Right ventricle myocardium inferior (tissue), 1 donor: ENCODE measurements at regions not wholly inside any gene's neighbourhood (a gene's known extent, or its start where the extent isn't known, plus 50 kb on each side); places are given as distances from the start of the nearest gene placed in this dataset.

Experiments
- ATAC-seq: fragments of 200-7000 bp; cut with Tn5 transposase; one replicate; pipeline ENCODE4 v1.9.1; 2020; ENCODE audit warnings: mild to moderate bottlenecking, moderate library complexity
- DNase-seq: peaks from one replicate; pipeline ENCODE4 v3.0.0; 2021; ENCODE audit errors: missing footprints
- intact Hi-C: fragments of 100-400 bp; cut with DNase I; formaldehyde crosslinking; loops from one replicate; pipeline ENCODE4 v1.11.0; 2022
- donor health status: DM: no; HTN: yes; CAD: no; lungs with severe emphysema.

DNA sequence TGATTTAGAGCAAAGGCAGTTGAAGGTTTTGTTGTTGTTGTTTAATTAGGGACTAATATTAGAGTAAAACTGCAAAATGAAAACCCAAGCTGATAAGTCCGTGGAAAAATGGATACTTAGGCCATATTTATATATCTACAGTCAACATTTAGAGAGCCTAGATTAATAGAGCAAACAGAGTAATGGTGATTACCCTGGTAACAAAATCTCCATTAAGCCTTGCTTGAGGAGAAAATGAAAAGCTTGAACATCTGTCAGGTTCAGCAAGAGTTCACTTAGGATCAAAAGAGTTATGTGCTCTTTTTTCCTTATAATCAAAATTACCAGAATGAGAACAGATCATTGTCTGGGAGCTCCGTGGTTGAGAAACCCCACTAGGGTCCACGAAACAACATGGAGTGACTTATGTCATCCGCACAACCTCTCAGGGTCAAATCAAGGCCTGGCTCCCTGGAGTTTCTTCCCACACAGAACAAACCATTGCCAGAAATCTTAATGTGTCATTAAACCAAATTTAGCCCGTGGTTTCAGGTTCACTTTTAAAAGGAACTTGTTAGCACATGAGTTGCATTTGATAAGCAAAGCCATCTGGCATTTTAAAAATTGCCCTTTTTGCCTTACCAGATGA lies 381.2 kb downstream of the GABRB3 start:
- ATAC-seq: no peak
- intact Hi-C loops: no loop called here

GRCh38 chr15:26382444-26383072 lies 390.3 kb downstream of the GABRB3 start:
- intact Hi-C loops: no loop called here
- ATAC-seq: no peak
- no peak for DNase-seq

More for the DNA sequence above, 381.2 kb downstream of the GABRB3 start:
- no peak for DNase-seq

DNA sequence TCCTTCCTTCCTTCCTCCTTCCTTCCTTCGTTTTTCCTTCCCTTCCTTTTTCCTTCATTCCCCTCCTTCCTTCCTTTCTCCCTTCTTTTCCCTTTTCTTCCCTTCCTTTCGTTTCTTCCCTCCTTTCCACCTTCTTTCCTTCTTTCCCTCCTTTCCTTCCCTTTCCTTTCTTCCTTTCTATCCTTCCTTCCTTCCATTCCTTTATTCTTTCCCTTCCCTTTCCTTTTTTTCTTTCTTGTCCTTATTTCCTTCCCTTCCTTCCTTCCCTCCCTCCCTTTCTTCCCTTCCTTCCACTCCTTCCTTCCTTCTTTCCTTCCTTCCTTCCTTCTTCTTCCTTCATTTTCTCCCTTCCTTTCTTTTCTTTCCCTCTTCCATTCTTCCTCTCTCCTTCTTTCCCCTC lies 394.6 kb downstream of the GABRB3 start:
- intact Hi-C loops: no loop called here
- ATAC-seq (no peak), DNase-seq (no peak)

- ATAC-seq (no peak), DNase-seq (no peak)
- intact Hi-C loops: no loop called here
Observed at GRCh38 chr15:26376243-26376642, 396.6 kb downstream of the GABRB3 start.

DNA sequence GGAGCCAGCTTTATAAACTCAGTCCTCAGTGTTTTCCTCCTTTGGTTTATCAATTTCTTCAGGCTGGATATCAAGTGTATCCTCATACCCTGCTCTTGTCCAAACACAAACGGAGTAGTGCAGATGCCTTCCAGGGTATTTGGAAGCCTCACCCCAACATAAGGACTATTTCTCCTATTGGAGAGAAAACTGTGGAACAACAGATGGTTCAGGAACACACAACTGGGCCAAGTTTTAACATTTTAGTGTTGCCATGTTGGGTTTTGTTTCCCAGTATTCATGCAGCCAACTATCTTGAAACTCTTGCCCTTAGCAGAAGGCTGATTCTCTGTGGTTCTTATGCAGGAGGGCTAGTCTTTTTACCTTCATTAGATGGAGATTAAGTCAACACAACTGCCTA lies 398.1 kb downstream of the GABRB3 start:
- no peak for DNase-seq
- intact Hi-C loops: no loop called here
- no peak for ATAC-seq

DNA sequence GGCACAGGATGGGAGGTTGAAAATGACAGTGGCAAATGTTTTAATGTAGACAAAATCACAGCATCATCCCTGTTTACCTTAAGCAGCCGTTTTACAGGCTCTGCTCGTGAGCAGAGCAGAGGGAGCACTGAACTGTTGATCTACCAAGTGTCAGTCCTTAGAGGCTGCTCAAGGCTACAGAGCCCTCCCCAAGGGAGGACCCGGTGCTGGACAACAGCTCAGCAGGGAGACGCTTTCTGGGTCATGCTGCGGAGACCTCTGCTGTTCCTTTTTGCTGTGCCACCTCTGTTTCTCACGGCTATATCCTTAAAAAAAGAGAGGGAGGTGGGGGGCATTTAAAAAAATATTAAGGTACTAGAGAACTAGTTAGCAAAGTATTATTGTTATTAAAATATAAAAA lies 400.2 kb downstream of the GABRB3 start:
- ATAC-seq (no peak), DNase-seq (no peak)
- intact Hi-C loops: no loop called here

- intact Hi-C loops: no loop called here
- DNase-seq (no peak), ATAC-seq (no peak)
Observed at GRCh38 chr15:26365077-26365476, 407.8 kb downstream of the GABRB3 start.

- intact Hi-C loops: no loop called here
- DNase-seq: no peak
- peak; percentile 84 for ATAC-seq
Observed at GRCh38 chr15:26359855-26360254, 413.0 kb downstream of the GABRB3 start.

- intact Hi-C loops: no loop called here
Observed at GRCh38 chr15:26358708-26359107, 414.2 kb downstream of the GABRB3 start.

DNA sequence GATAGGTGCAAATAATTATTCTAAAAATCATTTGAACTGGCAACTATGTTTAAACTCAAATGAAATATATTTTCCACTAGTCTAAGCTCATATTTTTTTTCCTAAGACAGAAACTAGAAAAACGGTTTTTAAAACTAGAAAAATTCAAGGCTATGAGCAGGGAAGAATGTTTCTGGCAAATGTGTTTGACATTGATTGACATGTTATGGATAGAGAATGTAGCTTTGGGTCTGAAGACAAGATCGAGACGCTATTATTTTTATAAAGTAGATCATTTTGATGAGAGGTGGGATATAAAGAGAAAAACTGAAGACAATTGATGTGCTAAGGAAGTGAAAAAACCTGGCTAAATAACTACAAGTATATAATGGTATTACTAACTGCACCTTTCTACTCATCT lies 415.2 kb downstream of the GABRB3 start:
- no peak for ATAC-seq
- no peak for DNase-seq
- intact Hi-C loops: no loop called here

More at GRCh38 chr15:26358708-26359107, 414.2 kb downstream of the GABRB3 start:
- ATAC-seq (no peak), DNase-seq (no peak)

DNA sequence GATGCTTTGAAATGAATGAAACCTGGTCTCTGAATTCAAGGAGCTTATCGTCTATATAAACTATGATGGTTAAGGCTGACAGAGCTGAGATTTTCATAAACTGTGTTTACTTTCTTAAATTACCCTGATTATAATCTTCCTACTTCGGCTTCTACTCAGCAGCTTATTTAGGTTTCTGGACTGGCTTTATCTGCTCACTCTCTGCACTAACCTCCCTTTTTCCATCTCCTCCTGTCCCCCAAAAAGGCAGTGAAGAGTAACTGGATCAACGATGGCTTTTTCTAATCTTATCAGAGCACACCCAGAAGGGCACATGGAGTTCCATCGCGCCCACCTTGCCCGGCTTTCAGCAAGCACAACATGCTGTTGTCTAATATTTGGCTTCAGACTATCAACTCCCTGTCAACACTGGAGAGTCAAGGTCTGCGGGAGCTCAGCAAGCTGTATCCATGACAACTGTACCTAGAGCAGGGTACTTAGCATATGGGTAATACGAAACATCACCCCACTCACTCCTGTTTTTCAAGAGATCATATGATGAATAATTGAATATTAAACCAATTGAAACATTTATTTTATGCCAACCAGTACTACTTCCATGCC lies 417.3 kb downstream of the GABRB3 start:
- DNase-seq: no peak

GRCh38 chr15:26352909-26353308 lies 420.0 kb downstream of the GABRB3 start:
- intact Hi-C loops: no loop called here
- no peak for ATAC-seq
- DNase-seq: no peak

More for the DNA sequence above, 417.3 kb downstream of the GABRB3 start:
- ATAC-seq: peak; percentile 74
- intact Hi-C loops: no loop called here

- DNase-seq: no peak
- intact Hi-C loops: no loop called here
- no peak for ATAC-seq
Observed at GRCh38 chr15:26352406-26352805, 420.5 kb downstream of the GABRB3 start.

- DNase-seq (no peak), ATAC-seq (no peak)
- intact Hi-C loops: no loop called here
Observed at GRCh38 chr15:26325495-26325894, 447.4 kb downstream of the GABRB3 start.

DNA sequence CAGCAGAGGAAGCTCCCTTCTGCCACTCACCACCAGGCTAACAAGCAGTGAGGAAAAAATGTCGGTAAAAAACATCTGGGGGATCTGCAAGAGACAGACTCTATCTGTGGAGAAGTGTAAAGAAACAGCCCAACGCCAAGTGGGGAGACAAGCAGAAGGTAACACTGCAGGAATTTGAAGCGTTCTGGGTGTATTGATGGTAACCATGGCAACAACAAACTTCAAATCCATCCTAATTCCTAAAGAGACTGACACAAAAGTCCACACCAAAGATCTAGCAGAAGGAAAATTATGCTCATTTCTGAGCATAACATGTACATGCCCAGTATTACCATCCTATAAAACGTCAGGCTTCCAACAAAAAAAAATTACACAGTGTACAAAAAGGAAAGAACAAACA lies 449.3 kb downstream of the GABRB3 start:
- no peak for ATAC-seq
- no peak for DNase-seq
- intact Hi-C loops: no loop called here

GRCh38 chr15:26318689-26319088 lies 454.2 kb downstream of the GABRB3 start:
- DNase-seq: no peak
- intact Hi-C loops: loop anchor here (10.0 kb wide), 1 partner anchor 64 kb away; no protein-coding TSS in a partner anchor
- no peak for ATAC-seq

GRCh38 chr15:26314577-26314976 lies 451.4 kb upstream of the ATP10A start:
- DNase-seq (no peak), ATAC-seq (no peak)
- intact Hi-C loops: loop anchor here (10.0 kb wide), 1 partner anchor 60 kb away; no protein-coding TSS in a partner anchor

- intact Hi-C loops: loop anchor here (10.0 kb wide), 1 partner anchor 57 kb away; no protein-coding TSS in a partner anchor
- DNase-seq (no peak), ATAC-seq (peak; percentile 57)
Observed at GRCh38 chr15:26311710-26312236, 448.6 kb upstream of the ATP10A start.

DNA sequence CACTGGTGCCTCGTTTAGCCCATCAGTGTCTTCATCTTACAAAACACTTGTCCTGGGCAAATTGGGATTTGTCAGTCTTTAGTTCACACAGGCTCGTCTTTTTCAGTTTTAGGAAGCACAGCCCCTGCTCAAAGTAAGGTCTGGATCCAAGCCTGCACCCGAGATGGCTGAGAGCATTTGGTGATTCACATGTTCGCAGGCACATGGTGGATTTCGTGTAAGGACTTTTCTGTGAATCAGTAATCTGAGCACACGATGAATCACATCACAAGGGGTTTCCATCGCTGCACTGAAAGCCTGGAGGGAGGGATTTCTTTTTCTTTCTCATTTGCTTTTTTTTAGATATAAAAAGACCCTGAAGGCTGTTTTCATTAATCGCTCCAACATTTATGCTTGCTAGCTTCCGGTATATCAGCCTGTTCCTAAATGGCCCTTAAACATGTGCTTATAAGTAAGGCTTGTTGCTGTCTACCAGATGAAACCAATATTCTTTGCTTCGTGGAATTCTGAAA lies 435.6 kb upstream of the ATP10A start:
- ATAC-seq (no peak), DNase-seq (no peak)
- intact Hi-C loops: no loop called here
